ENCODE measurements at regions not wholly inside any gene's neighbourhood (a gene's known extent, or its start where the extent isn't known, plus 50 kb on each side); places are given as distances from the start of the nearest gene placed in this dataset.
A peak's percentile ranks its signal among the peaks of the same experiment; 100 is the strongest.

DNA sequence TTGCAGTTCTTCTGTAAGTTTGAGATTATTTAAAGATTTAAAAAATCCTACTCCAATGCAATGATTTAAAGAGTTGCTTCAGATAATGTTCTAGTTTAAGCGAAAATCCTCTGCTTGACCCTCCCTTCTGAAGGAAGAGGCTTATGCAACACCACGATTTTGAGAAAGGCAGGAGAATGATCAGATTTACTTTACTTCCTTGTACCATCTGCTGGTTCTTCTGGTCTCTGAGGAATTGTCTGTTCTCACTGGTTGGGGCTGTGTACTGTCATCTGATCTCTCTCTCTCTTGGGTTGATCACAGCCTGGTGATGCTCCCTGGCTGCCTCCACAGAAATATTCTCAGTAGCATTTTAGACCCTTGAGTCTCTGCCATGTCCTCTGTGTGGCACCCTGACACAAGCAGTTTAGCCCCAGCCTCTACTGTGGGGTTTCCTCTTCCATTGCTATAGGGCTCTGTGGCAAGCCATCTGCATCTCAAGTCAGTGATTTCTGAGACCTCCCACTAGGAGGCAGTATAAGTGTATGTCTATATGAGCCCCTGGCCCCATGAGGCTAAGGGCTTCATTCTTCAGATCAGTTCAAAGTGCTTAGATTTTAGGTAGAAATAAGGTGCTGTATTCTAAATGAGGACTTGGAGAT lies 50.8 kb upstream of the PLAAT1 start:
- H3K36me3 ChIP-seq (ENCODE audit: control insufficient read depth in 2 of 2, insufficient read depth in 2 of 2, low read length in 1 of 2), result no peaks in the 10 kb centered on the region
- no peak overlapping the region for H3K27ac ChIP-seq (ENCODE audit: low read depth in 1 of 2, low read length in 1 of 2)
- no peaks in the 10 kb centered on the region for H3K27me3 ChIP-seq (ENCODE audit: control insufficient read depth in 2 of 2, insufficient read depth in 1 of 2, low read length in 1 of 2)
- H3K9me3 ChIP-seq (ENCODE audit: control insufficient read depth in 2 of 2, insufficient read depth in 1 of 2, low read length in 1 of 2), result no peaks in the 10 kb centered on the region
- DNase-seq (ENCODE audit: low read depth in 6 of 9, low spot score in 9 of 9), result peak in 2 of 9 donors; percentile 4 to 7
- H3K4me1 ChIP-seq (ENCODE audit: control insufficient read depth in 2 of 2, insufficient read depth in 2 of 2, low read length in 2 of 2), result no peaks in the 10 kb centered on the region
- 62% methylated on average over 2 of the region's 2 CpGs for WGBS
- H3K4me3 ChIP-seq (ENCODE audit: low read length in 2 of 2), result no peak overlapping the region
